ENCODE measurements at regions not wholly inside any gene's neighbourhood (a gene's known extent, or its start where the extent isn't known, plus 50 kb on each side); places are given as distances from the start of the nearest gene placed in this dataset.
"Not testable (repeated sequence)": the region's sequence is repeated elsewhere in the genome, so short reads cannot be mapped to it uniquely, and the experiment has no call there.

DNA sequence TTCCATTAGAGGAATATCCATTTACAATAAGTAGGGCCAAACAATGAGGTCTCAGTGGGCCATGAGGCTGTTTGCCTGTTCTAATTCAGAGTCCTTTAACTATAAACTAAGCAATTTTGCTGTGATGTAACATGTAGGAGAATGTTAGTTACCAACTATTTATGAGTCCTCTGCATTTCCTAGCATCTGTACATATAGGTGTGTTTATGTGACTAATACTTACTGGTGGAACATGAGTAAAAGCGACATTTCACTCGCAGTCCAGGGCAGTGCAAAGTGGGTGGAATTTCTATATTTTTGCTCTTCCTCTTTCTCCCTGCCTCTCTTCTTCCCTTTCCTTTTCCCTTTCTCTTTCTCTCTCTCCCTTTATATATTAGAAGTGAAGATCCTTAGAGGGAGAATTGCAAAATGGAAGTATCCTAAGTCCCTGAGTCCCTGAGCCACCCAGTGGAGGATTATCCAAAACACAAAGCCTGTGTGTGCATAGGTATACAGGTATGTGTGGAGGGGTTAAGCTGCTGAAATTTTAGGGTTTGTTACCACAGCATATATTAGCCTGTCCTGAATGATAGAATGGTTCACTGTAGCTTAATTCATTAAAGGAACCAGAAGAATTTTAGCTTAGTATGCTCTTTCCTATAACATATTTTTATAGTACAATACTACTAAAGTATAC is 487.0 kb upstream of the FANCL start:
- no peak for FAIRE-seq

DNA sequence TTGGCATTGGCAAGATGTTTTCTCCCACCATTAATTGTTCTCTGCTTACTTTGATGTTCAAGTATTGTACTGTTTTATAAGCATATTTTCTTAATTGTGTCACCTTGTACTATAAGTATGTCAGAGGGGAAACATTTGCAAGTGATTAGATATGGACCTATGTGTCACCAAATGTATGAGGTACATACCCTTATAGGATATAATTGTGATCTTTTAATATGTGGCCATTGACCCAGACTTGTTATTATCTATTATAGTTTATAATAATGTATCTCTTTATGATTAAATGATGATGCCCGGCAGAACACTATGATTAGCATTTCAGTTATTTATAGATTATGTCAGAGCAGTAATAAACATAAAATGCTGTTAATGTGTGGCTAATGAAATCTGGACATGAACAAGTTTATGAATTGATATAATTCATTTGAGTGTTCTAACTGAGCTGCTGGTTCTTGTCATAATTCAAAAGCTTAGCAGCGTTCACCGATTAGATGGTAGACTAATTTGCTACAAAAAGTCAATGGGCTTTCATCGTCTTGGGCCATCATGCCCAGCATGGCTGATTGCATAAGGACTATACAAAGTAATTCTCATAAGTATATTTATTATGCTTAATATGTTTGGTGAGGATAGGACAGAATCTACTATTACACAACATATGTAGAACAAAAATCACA is 480.9 kb upstream of the FANCL start:
- FAIRE-seq: no peak

- no peak for FAIRE-seq
Observed at GRCh38 chr2:58720770-58721697, 479.9 kb upstream of the FANCL start.

DNA sequence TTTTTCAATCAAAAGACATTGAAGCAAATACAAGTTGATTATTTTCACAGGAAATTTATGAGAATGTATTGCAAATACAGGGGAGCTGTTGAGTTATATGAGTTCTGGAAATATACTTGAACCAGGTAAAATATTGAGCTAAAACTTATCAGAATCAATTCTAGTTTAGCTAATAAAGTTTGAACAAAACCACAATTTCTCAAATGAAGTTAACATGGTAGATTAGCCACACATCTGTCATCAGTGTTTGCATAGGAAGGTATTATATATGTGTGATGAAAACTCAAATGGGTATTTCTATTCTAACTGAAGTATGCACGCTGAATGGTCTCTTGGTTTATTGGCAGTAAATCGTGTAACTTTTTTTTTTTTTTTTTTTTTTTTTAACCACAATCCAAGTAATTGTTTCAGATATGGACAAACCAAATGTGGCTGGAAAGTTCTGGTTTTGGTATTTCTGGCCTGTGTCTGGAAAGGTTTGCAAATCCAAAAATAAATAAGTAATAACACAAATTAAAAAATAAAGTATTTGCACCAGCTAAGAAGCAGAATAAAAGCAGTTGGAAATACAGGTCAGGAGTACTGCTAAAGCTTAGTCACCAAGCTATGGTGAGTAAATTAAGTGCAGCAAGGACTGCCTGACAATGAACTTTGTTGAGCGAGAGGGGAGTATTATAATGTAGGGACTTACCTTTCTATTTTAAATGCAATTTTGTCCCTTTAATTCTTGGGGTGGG is 479.1 kb upstream of the FANCL start:
- no peak for FAIRE-seq

- no peak for FAIRE-seq
Observed at GRCh38 chr2:58715344-58715743, 474.2 kb upstream of the FANCL start.

- no peak for FAIRE-seq
Observed at GRCh38 chr2:58714238-58714637, 473.1 kb upstream of the FANCL start.

DNA sequence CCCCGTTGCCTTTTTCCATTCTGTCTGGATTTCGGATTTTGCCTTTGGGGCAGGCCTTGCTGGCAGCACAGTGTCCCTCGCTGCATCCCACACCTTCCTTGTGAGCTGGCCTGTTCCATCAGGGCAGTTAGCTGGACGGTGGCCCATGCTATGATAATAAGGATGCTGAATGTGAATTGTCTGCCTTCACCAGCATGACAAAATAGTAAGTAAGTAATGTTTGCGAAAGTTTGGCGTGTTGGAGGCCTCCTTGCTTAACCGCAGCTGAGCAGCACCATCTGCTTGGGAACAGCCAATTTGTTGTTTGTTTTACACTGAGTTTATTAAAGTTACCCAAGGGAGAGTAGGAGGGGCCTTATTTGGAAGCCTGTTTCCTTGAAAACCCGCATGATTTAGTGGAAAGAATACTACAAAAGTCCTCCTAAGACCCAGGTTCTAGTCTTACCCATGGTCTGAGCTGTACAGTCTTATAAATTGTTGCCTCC is 469.7 kb upstream of the FANCL start:
- FAIRE-seq: no peak

GRCh38 chr2:58709687-58710354 is 468.7 kb upstream of the FANCL start:
- no peak for FAIRE-seq

- no peak for FAIRE-seq
Observed at GRCh38 chr2:58709274-58709673, 468.1 kb upstream of the FANCL start.

GRCh38 chr2:58708565-58708964 is 467.4 kb upstream of the FANCL start:
- no peak for FAIRE-seq

DNA sequence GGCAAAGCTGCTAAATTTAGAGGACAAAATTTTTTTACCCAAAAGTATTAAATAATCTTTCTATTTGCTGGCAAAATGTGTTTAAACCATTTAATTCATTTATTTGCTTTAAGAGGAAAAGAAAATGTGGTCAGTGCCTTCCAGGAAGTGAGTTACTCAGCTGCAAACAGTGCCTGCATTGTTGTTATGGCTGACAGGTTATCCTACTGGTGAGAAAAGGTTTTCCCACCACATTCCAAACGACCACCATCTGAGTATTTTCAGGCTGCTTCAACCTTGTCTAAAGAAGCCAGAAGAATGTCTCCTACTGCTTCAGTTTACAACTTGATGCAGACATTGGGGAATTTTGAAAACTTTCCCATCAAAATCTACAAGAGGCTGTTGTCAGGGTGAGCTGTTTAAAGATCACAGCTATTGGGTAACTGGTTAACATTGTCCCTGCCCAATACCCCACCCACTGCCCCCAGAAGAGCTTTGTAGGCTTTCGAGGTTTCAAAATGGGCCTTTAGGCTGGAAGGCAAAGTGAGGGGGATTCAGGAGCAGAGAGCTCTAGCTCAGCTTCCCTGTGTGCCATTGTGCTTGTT is 461.3 kb upstream of the FANCL start:
- no peak for FAIRE-seq

GRCh38 chr2:58701688-58702301 is 460.7 kb upstream of the FANCL start:
- FAIRE-seq: no peak

DNA sequence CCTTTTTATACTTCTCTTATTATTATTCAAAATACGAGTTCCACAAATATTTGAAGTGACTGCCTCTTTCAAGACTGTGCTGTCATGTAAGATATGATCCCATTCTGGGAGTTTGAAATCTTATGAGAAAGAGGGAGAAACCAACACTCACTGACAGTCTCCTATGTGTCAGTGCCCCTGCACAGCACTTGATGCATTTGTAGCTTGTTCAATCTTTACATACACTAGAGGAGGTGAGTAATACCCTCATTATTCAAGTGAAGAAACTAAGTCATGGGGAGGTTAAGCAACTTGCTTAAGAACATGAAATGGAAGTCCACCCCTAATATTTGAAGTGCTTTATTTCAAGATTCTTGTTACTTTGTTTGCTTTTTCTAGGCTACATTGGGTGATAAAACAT is 459.5 kb upstream of the FANCL start:
- no peak for FAIRE-seq

DNA sequence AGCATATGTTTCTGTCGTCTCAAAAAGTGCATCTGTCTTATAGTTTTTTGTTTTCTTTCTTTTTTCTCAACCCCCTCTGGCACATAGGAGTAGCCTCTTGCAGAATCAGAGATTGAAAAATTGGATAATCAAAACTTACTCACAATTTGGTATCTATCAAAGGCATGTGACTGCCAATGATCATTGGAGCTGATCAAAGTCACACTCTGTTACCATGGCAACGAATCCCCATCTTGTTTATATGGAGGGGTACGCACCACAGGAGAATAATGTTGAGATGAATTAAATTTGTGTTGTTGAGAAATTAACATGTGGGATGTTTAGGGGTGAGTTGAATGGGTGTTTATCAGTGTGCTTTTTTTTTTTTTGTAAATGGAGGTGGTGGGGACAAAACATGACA is 458.3 kb upstream of the FANCL start:
- no peak for FAIRE-seq

DNA sequence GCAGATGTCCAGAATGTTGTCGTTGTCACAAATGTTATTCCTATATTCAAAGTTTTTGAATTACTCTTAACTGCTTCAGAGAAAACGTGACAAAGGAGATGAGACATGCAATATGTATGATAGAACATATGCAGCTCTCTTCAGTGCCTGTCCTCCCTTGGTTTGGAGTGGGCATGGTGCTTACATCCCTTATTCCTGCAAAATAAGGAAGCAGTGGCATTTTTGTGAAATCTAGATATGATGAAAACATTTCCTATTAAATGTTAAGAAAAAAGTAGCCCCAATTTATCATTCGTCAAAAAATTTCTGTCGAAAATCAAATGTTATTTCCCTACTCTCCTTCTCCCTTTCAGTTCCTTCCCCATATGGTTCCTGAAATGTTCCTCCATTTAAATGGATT is 457.5 kb upstream of the FANCL start:
- no peak for FAIRE-seq

- FAIRE-seq: not testable (repeated sequence)
Observed at GRCh38 chr2:58694114-58694513, 453.0 kb upstream of the FANCL start.

DNA sequence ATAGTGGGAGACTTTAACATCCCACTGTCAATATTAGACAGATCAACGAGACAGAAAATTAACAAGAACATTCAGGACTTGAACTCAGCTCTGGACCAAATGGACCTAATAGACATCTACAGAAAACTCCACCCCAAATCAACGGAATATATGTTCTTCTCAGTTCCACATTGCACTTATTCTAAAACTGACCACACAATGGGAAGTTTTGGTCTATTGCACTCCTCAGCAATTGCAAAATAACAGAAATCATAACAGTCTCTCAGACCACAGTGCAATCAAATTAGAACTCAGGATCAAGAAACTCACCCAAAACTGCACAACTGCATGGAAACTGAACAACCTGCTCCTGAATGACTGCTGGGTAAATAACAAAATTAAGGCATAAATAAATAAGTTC is 449.9 kb upstream of the FANCL start:
- not testable (repeated sequence) for FAIRE-seq

DNA sequence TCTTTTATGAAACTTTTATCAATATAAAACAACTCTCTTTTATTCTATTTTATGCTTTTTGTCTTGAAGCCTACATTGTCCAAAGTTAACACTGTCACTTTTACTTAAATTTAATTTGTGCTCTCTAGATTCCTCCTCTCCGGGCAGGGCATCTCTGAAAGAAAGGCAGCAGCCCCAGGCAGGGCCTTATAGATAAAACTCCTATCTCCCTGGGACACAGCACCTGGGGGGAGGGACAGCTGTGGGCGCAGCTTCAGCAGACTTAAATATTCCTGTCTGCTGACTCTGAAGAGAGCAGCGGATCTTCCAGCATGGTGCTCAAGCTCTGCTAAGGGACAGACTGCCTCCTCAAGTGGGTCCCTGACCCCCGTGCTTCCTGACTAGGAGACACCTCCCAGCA is 447.7 kb upstream of the FANCL start:
- no peak for FAIRE-seq

- FAIRE-seq: no peak
Observed at GRCh38 chr2:58686776-58687175, 445.7 kb upstream of the FANCL start.

DNA sequence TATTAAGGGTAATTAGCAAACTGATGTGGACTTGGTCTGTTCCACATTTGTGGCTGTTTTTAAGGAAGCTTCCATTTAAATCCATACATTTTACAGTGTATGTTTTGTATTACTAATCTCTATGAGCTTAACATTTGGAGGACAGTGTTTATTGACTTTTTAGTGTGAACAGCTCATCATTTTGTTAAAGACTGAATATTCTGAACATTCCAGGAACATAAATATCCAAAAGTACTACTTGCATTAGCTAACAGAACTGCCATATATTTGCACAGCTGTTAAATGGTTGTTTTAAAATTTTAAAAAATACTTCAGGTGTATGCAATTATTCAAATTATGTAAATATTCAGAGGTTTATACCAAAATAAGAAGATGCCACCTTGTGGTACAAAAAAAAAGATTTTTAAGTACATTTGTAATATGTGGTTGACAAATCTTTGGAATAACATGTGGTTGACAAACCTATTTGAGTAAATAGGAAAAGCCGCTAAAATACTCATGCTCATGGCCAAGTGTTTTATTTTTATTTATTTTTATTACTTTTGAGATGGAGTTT is 439.7 kb upstream of the FANCL start:
- FAIRE-seq: no peak

DNA sequence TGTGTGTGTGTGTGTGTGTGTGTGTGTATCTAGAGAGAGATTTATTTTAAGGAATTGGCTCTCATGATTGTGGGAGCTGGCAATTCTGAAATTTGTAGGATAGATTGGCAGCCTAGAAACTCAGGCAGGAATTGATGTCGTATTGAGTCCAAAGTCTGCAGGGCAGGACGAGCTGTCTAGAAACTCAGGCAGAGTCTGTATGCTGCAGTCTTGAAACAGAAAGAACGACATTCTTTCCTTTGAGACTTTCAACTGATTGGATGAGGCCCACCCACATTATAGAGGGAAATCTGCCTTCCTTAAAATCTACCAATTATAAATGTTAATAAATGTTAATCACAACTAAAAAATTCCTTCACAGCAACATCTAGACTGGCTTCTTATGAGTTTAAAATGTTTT is 436.6 kb upstream of the FANCL start:
- no peak for FAIRE-seq

All from TTC549 (cell line).